CD4-positive, CD25-positive, alpha-beta regulatory T cell (primary cell): ENCODE measurements at regions not wholly inside any gene's neighbourhood (a gene's known extent, or its start where the extent isn't known, plus 50 kb on each side); places are given as distances from the start of the nearest gene placed in this dataset.

ENCODE experiments used
- ATAC-seq, 2 donors: fragments of 150-1000 bp; cut with Tn5 transposase; one replicate each; pipeline ENCODE4 v1.10.0; 2021; ENCODE audit warnings: low read depth in 2 of 2, moderate number of reproducible peaks in 2 of 2, moderate library complexity in 1 of 2
- DNase-seq, 3 donors: peaks; one replicate each; pipeline versions ENCODE4 v3.0.0 to v3.0.0-alpha.2; 2012 to 2022; ENCODE audit warnings: mixed read lengths in 1 of 3
- H3K27ac ChIP-seq: one replicate; pipeline ENCODE4 v1.7.0; 2013; ENCODE audit warnings: mild to moderate bottlenecking, low read length; ENCODE audit not compliant: insufficient read depth, poor library complexity, severe bottlenecking
- H3K27me3 ChIP-seq: one replicate; pipeline ENCODE4 v1.7.0; 2013; ENCODE audit warnings: low read length; ENCODE audit not compliant: control insufficient read depth, insufficient read depth
- H3K36me3 ChIP-seq: one replicate; pipeline ENCODE4 v1.7.0; 2013; ENCODE audit warnings: mild to moderate bottlenecking, low read length, moderate library complexity; ENCODE audit not compliant: control insufficient read depth, insufficient read depth
- H3K4me1 ChIP-seq: 2 replicates; pipeline ENCODE4 v1.7.0; 2013; ENCODE audit warnings: mild to moderate bottlenecking, low read length; ENCODE audit not compliant: insufficient read depth, control insufficient read depth, poor library complexity, severe bottlenecking
- H3K4me3 ChIP-seq: one replicate; pipeline ENCODE4 v1.7.0; 2013; ENCODE audit warnings: low read depth, mild to moderate bottlenecking, low read length, moderate library complexity
- H3K9me3 ChIP-seq, 2 experiments: 1 replicate in 1 of 2; 2 replicates in 1 of 2; pipeline ENCODE4 v1.7.0; 2013; ENCODE audit warnings: low read length in 2 of 2, mild to moderate bottlenecking in 1 of 2, moderate library complexity in 1 of 2; ENCODE audit not compliant: control insufficient read depth in 2 of 2
- H3K27ac Mint-ChIP-seq, 3 donors: one replicate each; pipeline ENCODE4 v1.8.0; 2020 to 2022; ENCODE audit warnings: mild to moderate bottlenecking in 3 of 3, mixed read lengths in 3 of 3, moderate library complexity in 2 of 3
- H3K27me3 Mint-ChIP-seq: one replicate; pipeline ENCODE4 v1.8.0; 2022; ENCODE audit warnings: mild to moderate bottlenecking, mixed read lengths
- H3K36me3 Mint-ChIP-seq: one replicate; pipeline ENCODE4 v1.8.0; 2020; ENCODE audit warnings: mixed read lengths
- H3K4me1 Mint-ChIP-seq, 4 donors: one replicate each; pipeline ENCODE4 v1.8.0; 2020 to 2022; ENCODE audit warnings: mixed read lengths in 4 of 4, mild to moderate bottlenecking in 1 of 4
- H3K4me3 Mint-ChIP-seq, 4 donors: one replicate each; pipeline ENCODE4 v1.8.0; 2020 to 2022; ENCODE audit warnings: mild to moderate bottlenecking in 4 of 4, mixed read lengths in 4 of 4, moderate library complexity in 3 of 4
- H3K9me3 Mint-ChIP-seq, 7 donors: one replicate each; pipeline ENCODE4 v1.8.0; 2020 to 2022; ENCODE audit warnings: mixed read lengths in 7 of 7, mild to moderate bottlenecking in 3 of 7, moderate library complexity in 2 of 7

DNA sequence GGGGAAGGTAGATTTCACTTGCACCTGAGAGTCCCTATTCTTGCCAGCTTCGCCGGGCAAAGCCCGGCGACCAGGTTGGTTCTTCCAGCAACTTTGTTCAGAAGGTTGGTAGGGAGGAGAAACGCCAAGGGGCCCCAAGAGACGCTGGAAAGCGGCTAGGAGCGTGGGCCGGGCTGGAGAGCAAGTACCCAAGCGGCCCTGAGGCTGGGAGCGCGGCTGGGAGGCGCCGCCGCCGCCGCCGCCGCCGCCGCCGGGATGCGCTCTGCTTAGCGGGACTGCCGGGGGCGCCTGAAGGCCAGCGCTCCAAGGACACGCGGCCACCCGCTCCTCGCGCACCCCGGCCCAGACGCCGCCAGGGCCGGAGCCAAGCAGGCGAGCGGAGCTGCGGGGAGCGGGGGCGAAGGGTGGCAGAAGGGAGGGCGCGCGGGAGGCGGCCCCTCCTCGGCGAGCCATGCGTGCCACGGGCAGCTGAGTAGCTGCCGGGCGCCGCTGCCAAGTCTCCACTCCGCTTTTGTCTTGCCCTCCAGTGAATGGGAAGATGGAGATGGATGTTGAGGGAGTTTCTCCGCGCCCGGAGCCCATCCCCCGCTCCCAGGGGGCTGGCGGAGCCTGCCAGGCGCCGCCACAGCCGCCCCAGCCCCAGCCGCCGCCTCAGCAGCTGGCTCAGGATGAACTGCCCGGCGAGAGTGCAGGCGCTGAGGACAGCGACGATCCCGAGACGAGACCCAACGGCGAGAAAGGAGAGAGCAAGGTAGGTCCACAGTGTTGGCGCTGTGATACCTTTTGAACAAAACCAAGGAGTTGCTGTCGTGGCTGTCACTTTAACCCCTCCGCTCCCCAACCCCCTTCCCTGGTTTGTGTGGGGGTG, 227.4 kb upstream of the AZI2 start:
- no peak for ATAC-seq
- H3K27me3 ChIP-seq = peaks cover 27% of the 10 kb centered on the region

DNA sequence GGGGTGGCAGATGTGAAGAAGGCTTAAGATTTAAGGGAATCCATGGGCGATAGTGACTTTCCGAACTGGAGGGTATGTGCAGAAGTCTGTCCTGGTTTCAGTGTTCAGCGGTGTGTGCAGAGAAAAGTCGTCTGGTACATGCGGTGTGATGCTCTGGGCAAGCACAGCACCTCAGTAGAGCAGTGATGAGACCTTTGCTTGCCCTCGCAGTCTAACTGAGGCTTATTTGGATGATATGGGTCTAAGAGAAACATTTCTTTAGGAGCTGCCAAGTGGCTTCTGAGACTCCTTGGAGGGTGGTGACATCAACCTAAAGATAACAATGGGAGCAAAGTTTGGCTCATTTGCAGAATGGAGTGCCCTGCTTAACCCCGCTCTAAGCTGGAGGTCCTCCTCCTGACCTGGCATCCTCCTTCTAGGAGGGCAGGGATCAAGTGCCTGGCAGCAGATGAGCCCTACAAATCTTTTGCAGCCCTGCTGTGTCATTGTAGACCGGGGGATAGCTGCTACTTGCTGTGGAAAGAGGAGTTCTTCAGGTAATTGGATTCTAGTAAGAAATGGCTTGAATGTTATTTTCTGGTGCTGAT, 228.1 kb upstream of the AZI2 start:
- DNase-seq (no peak), ATAC-seq (no peak)
- Histone ChIP-seq H3K4me3 (no peak overlapping the region), H3K4me1 (no peaks in the 10 kb centered on the region), H3K9me3 (no peaks in the 10 kb centered on the region), H3K27me3 (peaks cover 27% of the 10 kb centered on the region), H3K27ac (no peak overlapping the region), H3K36me3 (no peaks in the 10 kb centered on the region)
- Mint-ChIP-seq H3K27me3 (peaks cover 45% of the 10 kb centered on the region), H3K27ac (no peak overlapping the region), H3K4me1 (peaks cover 0 to 4% (median 0%) of the 10 kb centered on the region in 4 donors), H3K4me3 (peak overlapping the region in 2 of 4 donors; percentile 23 to 47), H3K36me3 (peaks cover 4% of the 10 kb centered on the region), H3K9me3 (peaks cover 0 to under 1% (median 0%) of the 10 kb centered on the region in 7 donors)

More for the DNA sequence above, 227.4 kb upstream of the AZI2 start:
- Histone ChIP-seq H3K36me3 (no peaks in the 10 kb centered on the region), H3K27ac (no peak overlapping the region), H3K4me1 (no peaks in the 10 kb centered on the region), H3K4me3 (no peak overlapping the region), H3K9me3 (no peaks in the 10 kb centered on the region)
- peaks cover 45% of the 10 kb centered on the region for H3K27me3 Mint-ChIP-seq
- no peak overlapping the region for H3K4me3 Mint-ChIP-seq
- no peak overlapping the region for H3K27ac Mint-ChIP-seq
- DNase-seq = no peak
- peaks cover 4% of the 10 kb centered on the region for H3K36me3 Mint-ChIP-seq
- no peaks in the 10 kb centered on the region for H3K9me3 Mint-ChIP-seq
- peaks cover 0 to 4% (median 0%) of the 10 kb centered on the region in 4 donors for H3K4me1 Mint-ChIP-seq

DNA sequence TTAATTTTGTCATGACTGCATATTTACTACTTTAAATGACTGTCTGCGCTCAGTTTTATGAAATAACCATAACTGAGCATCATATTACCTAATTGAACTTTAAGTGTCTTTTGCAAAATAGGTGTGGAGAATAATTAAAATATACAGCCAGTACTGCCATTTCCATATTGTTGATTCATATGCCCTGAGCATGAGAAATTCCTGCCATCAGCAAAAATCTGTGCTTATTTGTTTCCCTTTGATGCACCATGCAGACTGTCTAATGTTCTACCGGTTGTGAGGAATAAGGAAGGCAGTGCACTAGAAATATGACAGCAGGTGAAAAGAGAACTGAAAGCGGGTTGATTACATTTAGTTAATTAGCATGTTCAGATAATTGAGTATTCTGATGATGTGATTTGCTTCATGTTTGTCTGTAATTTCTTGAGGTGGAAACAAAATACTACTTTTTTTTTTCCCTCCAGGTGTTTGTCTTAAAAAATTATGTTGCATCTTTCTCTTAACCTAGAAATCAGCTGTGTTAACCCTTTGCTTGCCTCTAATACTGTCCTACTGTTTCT, 229.4 kb upstream of the AZI2 start:
- Histone ChIP-seq H3K4me3 (no peak overlapping the region), H3K27me3 (peaks cover 27% of the 10 kb centered on the region), H3K4me1 (no peaks in the 10 kb centered on the region), H3K36me3 (no peaks in the 10 kb centered on the region), H3K9me3 (no peaks in the 10 kb centered on the region), H3K27ac (no peak overlapping the region)
- Mint-ChIP-seq H3K27me3 (peaks cover 44% of the 10 kb centered on the region), H3K36me3 (peaks cover 4% of the 10 kb centered on the region), H3K4me1 (peaks cover 0 to 4% (median 0%) of the 10 kb centered on the region in 4 donors), H3K27ac (no peak overlapping the region), H3K9me3 (peaks cover 0 to 3% (median 0%) of the 10 kb centered on the region in 7 donors), H3K4me3 (no peak overlapping the region)
- DNase-seq (no peak), ATAC-seq (no peak)

DNA sequence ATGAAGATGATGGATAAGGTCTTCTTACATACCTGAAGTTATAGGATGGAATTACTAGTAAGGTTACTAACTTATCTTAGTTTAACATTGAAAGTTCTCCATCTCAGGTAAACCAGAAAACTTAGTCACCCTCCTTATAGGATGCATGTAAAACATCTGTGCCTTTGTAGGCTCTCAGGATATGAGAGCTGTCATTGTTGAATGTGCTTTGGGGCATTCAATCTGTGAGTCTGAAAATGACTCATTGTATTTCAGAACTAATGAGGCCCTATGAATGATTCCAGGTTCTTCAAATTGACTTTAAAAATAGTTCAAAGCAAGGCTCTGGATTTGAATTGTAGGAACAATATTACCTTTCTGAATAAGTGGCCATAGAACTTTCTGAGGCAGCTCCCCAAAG, 237.7 kb upstream of the AZI2 start:
- Mint-ChIP-seq H3K36me3 (no peaks in the 10 kb centered on the region), H3K27me3 (no peaks in the 10 kb centered on the region), H3K27ac (no peak overlapping the region), H3K4me1 (no peaks in the 10 kb centered on the region), H3K9me3 (peaks cover 0 to 6% (median 1%) of the 10 kb centered on the region in 7 donors), H3K4me3 (no peak overlapping the region)
- no peak overlapping the region for H3K27ac ChIP-seq
- H3K4me1 ChIP-seq = no peaks in the 10 kb centered on the region
- ATAC-seq (no peak), DNase-seq (no peak)
- H3K4me3 ChIP-seq = no peak overlapping the region
- H3K36me3 ChIP-seq = no peaks in the 10 kb centered on the region
- H3K27me3 ChIP-seq = no peaks in the 10 kb centered on the region
- H3K9me3 ChIP-seq = no peaks in the 10 kb centered on the region

DNA sequence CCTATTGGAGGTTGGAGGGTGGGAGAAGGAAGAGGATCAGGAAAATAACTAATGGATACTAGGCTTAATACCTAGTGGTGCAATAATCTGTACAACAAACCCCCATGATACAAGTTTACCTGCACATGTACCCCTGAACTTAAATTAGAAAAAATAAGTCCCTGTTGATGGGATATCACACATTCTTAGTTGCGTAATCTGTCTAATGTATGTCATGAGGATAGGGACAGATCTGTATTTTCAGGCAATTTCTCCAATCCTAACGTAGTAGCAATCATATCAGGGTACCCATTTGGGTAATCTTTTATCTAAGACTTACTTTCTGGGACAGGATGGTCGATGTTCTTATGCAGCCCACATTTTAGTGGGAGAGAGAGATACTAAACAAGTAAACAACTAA, 239.1 kb upstream of the AZI2 start:
- no peaks in the 10 kb centered on the region for H3K36me3 Mint-ChIP-seq
- H3K9me3 ChIP-seq = no peaks in the 10 kb centered on the region
- no peak overlapping the region for H3K27ac Mint-ChIP-seq
- H3K27me3 ChIP-seq = no peaks in the 10 kb centered on the region
- ATAC-seq = no peak
- H3K27me3 Mint-ChIP-seq = no peaks in the 10 kb centered on the region
- no peak overlapping the region for H3K27ac ChIP-seq
- no peaks in the 10 kb centered on the region for H3K4me1 ChIP-seq
- H3K4me3 Mint-ChIP-seq = no peak overlapping the region
- no peaks in the 10 kb centered on the region for H3K36me3 ChIP-seq
- no peak overlapping the region for H3K4me3 ChIP-seq
- H3K9me3 Mint-ChIP-seq = peaks cover 0 to 4% (median 1%) of the 10 kb centered on the region in 7 donors
- no peak for DNase-seq
- H3K4me1 Mint-ChIP-seq = no peaks in the 10 kb centered on the region

DNA sequence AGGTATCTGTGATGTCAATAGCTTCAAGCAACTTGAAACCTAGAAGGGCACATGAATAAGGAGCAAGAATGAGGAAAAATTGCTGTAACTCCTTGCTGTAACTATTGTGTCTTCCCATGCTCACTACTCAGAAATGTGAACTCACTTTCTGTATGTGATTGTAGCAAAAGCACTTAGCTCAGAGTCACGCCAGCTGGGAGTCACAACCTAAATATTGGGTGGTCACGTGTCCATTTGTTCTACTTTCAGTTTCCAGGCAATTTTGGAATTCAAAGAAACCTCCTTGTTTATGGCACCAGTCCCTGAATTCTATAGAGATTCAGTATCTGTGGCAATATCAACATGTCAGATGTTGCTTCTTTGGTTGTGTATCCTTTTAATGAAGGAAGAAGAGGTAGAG, 241.6 kb upstream of the AZI2 start:
- no peak for DNase-seq
- Mint-ChIP-seq H3K9me3 (peaks cover 0 to 3% (median 0%) of the 10 kb centered on the region in 7 donors), H3K36me3 (no peaks in the 10 kb centered on the region), H3K4me3 (no peak overlapping the region), H3K4me1 (no peaks in the 10 kb centered on the region), H3K27me3 (no peaks in the 10 kb centered on the region), H3K27ac (no peak overlapping the region)
- H3K4me3 ChIP-seq = no peak overlapping the region
- H3K4me1 ChIP-seq = no peaks in the 10 kb centered on the region
- no peaks in the 10 kb centered on the region for H3K9me3 ChIP-seq
- no peaks in the 10 kb centered on the region for H3K27me3 ChIP-seq
- no peak overlapping the region for H3K27ac ChIP-seq
- no peak for ATAC-seq
- no peaks in the 10 kb centered on the region for H3K36me3 ChIP-seq

DNA sequence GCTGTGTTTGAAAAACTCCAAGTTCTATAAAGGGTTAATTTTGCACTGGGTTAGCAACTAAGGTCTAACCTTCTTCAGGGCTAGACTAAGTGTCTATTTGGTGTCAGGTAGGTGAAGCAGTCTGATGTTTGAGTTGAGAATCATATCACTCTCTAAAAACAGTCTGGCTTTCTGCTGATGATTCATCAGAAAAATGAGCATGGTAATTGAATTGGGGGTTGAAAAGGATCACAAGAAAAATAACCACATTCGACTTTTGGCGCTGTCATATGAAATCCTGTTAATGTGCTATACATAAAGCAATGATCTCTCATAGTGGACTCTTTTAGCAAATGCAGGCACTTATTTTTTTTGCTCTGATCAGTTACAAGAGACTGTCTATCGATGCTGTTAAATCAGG, 242.2 kb upstream of the AZI2 start:
- Histone ChIP-seq H3K9me3 (no peaks in the 10 kb centered on the region), H3K4me1 (no peaks in the 10 kb centered on the region), H3K36me3 (no peaks in the 10 kb centered on the region), H3K27ac (no peak overlapping the region), H3K27me3 (no peaks in the 10 kb centered on the region), H3K4me3 (no peak overlapping the region)
- Mint-ChIP-seq H3K27ac (no peak overlapping the region), H3K4me3 (no peak overlapping the region), H3K27me3 (no peaks in the 10 kb centered on the region), H3K4me1 (no peaks in the 10 kb centered on the region), H3K9me3 (peaks cover 0 to 2% (median 0%) of the 10 kb centered on the region in 7 donors), H3K36me3 (no peaks in the 10 kb centered on the region)
- DNase-seq (no peak), ATAC-seq (no peak)
